HG03469 (cell line): ENCODE measurements at regions not wholly inside any gene's neighbourhood (a gene's known extent, or its start where the extent isn't known, plus 50 kb on each side); places are given as distances from the start of the nearest gene placed in this dataset.

Experiments used
- ATAC-seq: cut with Tn5 transposase; IDR thresholded peaks from one replicate; pipeline ENCODE4 v1.9.1; 2021; ENCODE audit warnings: mild to moderate bottlenecking, moderate library complexity, moderate number of reproducible peaks; ENCODE audit not compliant: unreplicated experiment

DNA sequence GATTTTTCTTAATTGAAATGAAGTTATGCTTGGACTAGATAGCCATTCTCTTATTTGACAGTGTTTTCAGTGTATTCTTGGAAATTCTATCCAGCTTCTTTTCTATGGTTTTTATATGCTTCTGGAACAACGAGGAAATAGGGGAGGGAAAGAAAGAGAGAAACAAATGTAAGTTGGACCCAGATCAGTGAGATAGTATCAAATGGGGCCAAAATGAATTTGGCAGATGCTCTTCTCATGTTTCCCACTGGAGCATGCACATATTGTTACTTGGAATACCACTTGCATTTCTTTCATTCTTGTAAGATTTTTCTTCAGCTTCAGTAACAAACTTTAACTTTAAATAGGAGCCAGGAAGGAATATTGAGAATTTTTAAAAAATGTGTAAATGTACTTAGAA, 312.3 kb downstream of the PRL start:
- ATAC-seq = no peak

DNA sequence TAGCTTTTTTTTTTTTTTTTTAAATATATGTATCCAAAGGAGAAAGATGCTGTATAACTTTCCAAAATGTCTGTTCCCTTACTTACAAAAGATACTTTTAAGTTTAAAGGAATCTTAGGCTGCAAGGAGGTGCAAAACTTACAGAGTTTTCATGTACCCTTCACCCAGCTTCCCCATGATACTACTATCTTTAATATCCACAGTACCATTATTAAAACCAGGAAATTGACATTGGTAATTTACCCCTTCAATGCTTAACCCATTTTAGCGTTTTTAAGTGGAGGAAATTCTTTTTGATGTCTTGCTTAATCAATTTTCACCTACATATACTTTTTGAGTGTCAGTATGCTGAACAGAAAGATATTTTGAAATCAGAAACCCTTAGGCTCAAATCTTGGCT, 310.9 kb downstream of the PRL start:
- no peak for ATAC-seq

DNA sequence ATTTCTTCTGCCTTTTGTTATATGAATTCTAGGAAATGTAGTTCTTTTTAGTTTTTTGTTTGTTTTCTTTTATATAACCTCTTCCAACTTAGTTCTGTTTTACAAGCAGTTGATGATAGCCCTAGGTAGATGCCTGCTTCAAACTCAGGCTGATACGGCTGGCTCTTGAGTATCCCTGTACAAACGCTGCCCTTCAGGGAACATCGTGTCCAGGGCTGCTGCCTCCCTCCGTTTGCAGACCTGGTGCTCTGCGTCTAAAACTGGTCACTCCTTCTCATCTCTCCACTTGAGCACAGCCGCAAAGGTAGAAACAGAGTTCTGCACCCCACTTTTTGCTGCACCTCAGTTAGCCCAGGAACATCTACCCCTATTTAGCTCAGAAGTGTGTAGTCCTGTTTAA, 310.1 kb downstream of the PRL start:
- ATAC-seq = no peak

DNA sequence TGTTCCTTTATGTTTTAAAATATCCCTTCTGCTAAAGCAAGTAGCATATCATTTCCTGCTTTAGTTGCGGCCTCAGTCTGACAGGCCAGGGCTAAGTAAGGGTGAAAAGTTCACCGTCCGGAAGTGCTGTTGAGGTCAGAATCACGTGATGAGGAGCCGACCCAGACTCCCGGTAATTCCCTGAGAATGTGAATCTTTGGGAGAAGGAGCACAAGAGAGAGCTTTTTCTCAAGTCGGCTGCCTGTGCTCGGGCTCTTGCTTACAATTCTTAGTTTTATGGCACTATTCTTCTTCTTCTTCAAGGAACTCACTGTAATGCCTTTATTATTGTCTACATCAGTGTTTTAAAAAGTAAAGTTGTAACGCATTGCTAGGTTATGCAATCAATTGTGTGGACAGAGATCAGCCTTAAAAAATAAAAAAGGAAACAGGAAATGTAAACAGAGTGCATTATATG, 309.3 kb downstream of the PRL start:
- peak; percentile 49 for ATAC-seq

DNA sequence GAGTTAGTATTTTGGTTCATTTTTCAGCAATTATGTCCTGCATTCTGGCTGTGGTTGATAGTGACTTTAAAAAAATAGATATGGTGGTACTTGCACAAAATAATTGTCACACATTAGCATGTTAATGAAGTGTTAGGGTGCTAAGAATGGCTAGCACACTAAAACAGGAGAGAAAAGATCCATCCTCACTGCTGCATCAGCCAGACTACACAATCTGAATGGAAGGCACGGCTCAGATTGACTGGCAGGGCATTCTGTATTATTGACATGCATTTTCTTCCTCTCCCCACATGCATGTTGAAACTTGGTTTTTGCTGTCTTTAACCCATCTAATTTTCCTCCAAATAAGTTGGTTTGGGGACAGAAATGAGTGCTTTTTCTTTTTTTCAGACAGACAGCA, 306.3 kb downstream of the PRL start:
- ATAC-seq = no peak

- no peak for ATAC-seq
Observed at GRCh38 chr6:21992178-21992967, 304.5 kb downstream of the PRL start.

- no peak for ATAC-seq
Observed at GRCh38 chr6:21993841-21994240, 303.0 kb downstream of the PRL start.

GRCh38 chr6:21994821-21995220, 302.0 kb downstream of the PRL start:
- no peak for ATAC-seq

DNA sequence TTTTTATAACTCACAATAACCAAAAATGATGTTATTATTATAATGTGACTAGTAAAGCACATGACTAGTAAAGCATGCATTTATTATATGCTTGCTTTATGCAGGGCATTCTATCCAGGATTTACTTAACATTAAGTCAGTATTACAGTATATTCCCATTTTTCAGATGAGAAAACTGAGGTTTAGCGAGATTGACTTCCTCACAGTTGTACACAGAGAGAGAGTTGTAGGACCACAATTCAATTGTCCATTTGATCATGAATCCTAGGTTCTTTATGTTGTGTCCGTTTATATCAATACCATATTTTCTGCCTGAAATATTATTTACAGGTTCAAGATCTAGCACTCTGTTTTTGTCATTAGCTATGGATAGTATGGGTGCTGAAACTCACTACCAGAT, 301.5 kb downstream of the PRL start:
- no peak for ATAC-seq

GRCh38 chr6:21996425-21997118, 300.3 kb downstream of the PRL start:
- no peak for ATAC-seq

- no peak for ATAC-seq
Observed at GRCh38 chr6:21997119-21998037, 299.5 kb downstream of the PRL start.

GRCh38 chr6:21998582-21998981, 298.3 kb downstream of the PRL start:
- ATAC-seq = no peak

DNA sequence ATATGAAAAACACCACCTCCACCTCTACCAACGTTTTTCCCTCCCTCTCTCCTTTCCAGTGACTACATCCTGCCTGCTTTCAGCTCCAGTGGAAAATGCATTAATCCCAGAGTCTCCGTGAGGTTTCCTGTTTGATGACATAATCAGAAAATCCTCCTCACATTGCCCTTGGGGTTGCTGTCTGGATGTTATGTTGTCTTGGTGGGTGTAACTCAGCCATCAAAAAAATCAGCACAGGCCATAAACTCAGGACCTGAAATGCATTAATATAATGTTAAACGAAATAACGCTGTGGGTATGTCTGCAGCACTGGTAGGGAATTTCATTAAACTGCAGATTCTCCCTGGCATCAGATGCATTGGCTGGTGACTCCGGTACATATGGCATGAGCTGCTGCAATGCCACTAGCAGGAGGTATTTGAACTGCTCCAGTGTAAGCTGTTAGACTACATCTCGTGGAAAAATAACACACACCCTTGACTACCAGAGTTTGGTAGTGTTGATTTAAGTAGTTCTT, 297.8 kb downstream of the PRL start:
- ATAC-seq = no peak

DNA sequence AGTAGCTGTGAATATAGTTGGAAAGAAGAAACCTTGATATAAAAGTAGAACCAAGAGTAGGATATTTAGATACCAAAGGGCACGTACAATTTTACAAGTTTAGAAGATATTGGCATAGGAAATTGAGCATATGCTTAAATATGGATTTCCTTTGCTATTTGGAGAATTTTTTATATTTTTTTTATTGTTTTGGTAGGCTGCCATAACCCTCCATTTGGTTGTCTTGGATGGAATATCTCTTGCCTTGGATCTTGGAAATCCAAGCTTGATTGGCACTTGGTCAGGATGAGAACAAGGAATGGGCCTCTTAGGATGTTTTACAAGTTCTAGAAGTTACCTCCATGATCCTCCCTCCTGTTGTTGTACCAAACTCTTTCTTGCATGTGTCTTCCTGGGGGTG, 297.1 kb downstream of the PRL start:
- ATAC-seq = no peak

- ATAC-seq = no peak
Observed at GRCh38 chr6:22001396-22002027, 295.3 kb downstream of the PRL start.

GRCh38 chr6:22003287-22003686, 293.5 kb downstream of the PRL start:
- ATAC-seq = no peak

DNA sequence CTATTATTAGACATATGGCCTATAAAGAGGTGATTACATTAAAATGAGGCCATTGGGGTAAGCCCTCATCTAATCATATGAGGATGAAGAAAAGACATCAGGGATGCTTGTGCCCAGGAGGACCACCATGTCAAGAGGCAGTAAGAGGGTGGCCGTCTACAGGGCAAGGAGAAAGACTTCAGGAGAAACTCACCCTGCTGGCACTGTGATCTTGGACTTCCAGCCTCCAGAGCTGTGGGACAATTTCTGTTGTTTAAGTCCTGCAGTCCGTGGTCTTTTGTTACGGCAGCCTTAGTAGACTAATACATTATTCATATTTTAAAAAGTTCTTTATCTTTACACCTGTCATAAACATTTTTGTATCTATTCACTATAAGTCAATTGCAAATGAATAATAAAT, 290.0 kb downstream of the PRL start:
- ATAC-seq = no peak

GRCh38 chr6:22007469-22007868, 289.4 kb downstream of the PRL start:
- no peak for ATAC-seq

DNA sequence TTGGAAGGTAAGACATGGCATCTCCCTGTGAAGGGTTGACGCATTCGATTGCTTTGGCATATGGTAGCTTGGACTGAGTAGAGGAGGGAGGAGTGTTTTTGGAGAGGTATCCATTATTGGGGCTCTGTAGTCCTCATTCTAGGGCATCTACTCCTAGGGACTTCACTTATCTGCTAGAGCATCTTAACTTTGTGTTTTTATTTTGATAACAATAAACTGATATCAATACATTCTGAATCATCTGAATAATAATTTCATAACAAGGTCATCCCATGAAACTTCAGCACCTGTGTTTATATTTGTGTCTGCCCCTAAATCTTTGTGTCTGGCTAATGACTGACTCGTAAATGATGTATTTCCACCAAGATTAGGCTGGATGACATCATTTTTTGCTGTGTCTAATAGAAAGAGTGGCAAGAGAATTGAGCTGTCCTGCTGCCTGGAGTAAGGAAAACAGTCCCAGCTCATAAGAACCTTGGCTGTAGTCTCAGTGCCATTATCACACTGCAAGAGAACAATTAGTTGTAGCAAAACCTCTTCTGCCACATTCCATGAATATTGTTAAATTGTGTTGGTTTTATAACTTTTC, 288.5 kb downstream of the PRL start:
- no peak for ATAC-seq

GRCh38 chr6:22010102-22010501, 286.7 kb downstream of the PRL start:
- ATAC-seq = no peak
